HG02970 (cell line): ENCODE measurements at regions not wholly inside any gene's neighbourhood (a gene's known extent, or its start where the extent isn't known, plus 50 kb on each side); places are given as distances from the start of the nearest gene placed in this dataset.
"Not testable (repeated sequence)": the region's sequence is repeated elsewhere in the genome, so short reads cannot be mapped to it uniquely, and the experiment has no call there.

ENCODE experiments used
- ATAC-seq: cut with Tn5 transposase; IDR thresholded peaks from one replicate; pipeline ENCODE4 v1.9.1; 2021; ENCODE audit warnings: mild to moderate bottlenecking, moderate library complexity, moderate number of reproducible peaks; ENCODE audit not compliant: unreplicated experiment, low FRiP score

- ATAC-seq: no peak
Measured at GRCh38 chr5:60519372-60519771, 180.6 kb downstream of the DEPDC1B start.

DNA sequence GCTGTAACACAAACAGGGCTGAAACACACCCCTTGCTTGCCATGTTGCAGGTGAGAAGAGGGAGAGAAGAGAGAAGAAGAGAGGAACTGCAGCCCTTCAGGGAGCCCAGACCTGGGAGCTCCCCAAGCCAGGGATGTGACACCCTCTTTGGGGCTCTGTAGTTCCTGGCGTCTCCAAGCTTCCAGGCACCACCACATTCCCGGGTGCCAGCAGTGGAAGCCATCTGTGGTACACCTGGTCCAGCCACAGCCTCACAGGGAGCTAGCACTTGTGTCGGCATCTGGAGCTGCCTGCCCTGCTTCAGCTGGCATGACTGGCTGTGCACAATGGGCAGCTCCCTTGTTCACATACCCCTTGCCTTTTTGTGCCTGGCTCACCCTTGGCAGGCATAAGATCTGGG is 182.1 kb downstream of the DEPDC1B start:
- no peak for ATAC-seq

DNA sequence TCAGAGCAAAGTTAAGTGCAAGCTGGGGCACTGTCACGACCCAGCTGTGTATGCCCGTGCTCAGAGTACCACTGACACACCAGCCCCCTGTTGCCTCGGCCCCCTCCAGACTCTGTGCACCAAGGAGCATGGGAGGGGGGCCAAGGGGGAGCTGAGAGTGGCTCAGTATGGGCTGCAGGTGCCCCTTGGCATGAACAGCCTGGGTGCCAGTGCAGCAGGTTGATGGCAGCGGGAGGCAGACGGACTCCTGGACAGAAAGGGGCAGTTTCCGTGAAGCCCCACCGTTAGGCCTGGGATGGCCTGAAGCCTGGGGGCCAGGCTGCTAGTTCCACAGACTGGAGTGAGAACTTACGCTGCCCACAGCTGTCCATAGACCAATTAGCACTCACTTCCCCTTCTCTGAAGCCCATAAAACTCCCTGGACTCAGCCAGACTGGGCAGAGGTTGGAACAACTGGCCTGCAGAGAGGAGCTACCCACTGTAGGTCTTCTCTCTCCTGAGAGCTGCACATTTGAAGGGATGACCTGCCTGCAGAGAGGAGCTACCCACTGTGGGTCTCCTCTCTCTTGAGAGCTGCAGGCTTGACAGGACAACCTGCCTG is 182.8 kb downstream of the DEPDC1B start:
- no peak for ATAC-seq

- ATAC-seq: no peak
Measured at GRCh38 chr5:60516688-60517087, 183.3 kb downstream of the DEPDC1B start.

GRCh38 chr5:60514152-60514551 is 185.8 kb downstream of the DEPDC1B start:
- no peak for ATAC-seq

- ATAC-seq: no peak
Measured at GRCh38 chr5:60512117-60512516, 187.8 kb downstream of the DEPDC1B start.

- ATAC-seq: no peak
Measured at GRCh38 chr5:60510663-60511062, 189.3 kb downstream of the DEPDC1B start.

- no peak for ATAC-seq
Measured at GRCh38 chr5:60510049-60510448, 189.9 kb downstream of the DEPDC1B start.

- no peak for ATAC-seq
Measured at GRCh38 chr5:60509519-60509918, 190.4 kb downstream of the DEPDC1B start.

DNA sequence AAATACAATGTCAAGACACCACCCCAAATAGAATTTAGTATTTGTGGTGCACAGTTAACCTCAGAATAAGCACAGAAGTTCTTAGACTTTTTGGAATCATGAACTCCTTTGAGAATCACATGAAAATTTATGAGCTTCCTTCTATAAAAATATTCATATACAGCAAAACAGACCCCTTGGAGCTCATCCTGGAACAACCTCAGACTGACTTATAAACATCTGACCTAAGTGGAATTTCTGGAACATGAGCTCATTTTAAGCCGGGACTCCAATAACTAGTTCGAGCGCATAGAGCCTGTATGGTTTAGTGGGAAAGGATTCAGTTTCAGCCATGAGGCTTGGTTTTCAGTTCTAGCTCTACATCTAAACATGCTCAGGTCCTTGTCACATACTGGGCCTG is 192.3 kb downstream of the DEPDC1B start:
- ATAC-seq: no peak

DNA sequence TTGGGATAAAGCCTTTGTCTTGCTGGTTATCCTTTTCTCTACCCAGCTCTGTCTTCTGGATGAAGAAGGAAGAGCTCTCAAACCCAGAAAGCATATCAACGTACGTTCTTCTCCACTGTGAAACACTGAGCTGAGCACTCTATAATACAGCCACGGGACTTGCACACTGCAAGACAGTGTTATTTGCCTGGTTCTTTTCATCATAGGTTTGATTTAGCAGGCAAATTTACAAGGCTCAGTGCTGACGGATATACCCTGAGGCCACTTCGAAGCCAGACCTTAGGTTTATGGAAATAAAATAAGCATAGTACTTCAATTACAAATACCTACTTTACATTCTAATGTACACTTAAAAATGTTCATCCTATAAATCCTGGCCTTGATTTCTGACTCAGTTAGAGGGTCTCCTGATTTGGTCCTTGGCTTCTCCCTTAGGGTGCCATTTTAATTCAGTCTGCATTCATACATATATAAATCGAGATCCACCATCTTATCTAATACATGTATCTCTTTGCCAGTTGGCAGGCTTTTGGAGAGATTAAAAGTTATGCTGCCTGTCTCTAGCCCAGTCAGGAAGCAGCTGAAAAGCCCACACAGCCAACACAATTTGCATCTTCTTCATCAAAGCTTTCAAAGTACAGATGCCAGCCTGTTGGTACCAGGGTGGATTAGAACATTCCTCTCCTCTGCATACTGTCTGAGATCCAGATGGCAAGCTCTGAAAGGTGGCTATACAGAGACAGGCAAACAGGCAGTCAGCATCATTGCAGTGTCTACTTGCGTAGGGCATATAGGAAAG is 194.4 kb downstream of the DEPDC1B start:
- no peak for ATAC-seq

DNA sequence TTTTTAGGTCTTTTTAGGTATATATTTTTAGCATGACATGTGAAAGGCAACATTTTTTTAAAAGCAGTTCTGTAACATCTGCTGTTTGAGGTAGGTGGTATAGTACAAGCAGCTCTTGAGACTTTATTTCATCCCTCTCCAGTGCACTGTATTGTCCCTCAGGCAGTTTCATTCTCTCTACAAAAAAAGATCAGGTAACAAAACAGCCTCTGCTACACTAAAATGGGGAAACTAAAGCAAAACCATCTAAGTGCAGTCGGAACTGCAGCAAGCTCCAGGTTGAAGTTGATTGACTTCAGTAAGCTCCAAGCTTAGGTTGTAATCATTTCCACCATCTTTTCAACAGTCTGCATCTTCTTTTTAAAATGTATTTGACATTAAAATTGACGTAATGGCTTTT is 195.6 kb downstream of the DEPDC1B start:
- no peak for ATAC-seq

DNA sequence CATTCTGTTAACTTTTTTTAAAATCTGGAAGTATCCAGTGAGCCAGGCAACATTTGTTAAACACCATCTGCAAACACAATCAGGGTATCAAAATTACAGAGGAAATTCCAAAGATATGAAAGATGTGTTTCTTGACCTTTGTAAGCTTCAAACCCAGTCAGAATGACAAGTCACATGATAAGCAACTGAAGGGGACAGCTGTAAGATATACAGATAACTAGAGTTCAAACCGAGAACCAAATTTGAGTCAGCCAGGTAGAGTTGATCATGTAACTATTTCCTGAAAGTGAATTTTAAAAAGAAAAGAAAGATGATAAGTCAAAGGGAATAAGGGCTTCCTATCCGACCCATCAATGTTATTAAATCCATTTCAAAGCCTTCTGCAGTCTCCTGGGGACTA is 196.2 kb downstream of the DEPDC1B start:
- ATAC-seq: no peak

DNA sequence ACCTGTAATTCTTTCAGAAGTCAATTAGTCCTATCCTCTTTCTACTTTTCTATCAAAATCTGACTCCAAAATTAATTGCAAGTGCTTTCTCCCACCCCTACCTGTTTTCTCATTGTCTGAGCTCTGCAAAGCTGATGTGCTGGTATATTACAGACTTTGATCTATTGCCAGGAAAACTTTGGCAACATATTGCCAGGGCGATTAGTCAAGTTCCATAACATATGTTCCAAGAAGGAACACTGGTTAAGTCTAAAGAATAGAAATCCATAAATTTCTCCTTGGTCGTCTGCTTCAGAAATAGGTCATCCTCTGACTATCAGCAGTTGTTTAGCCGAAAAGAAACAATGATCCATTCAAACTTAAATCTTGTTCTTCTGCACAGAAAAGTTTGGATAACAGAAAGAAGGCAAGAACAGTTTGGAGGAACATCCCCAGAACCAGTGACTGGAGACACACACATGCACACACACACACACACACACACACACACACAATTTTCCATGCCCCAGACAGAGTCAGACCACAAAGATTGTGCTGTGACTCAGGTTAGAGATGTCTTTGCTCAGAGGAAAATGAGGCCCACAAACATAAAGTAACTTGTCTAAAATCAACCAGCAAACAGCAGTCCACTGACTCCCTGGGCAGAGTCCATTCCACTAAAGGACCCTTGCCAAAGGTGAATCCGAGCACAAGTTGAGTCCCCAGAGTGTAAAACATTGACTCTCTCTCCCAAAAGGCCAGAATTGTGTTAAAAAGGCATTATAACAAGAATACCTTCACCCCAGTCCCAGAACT is 202.1 kb downstream of the DEPDC1B start:
- no peak for ATAC-seq

DNA sequence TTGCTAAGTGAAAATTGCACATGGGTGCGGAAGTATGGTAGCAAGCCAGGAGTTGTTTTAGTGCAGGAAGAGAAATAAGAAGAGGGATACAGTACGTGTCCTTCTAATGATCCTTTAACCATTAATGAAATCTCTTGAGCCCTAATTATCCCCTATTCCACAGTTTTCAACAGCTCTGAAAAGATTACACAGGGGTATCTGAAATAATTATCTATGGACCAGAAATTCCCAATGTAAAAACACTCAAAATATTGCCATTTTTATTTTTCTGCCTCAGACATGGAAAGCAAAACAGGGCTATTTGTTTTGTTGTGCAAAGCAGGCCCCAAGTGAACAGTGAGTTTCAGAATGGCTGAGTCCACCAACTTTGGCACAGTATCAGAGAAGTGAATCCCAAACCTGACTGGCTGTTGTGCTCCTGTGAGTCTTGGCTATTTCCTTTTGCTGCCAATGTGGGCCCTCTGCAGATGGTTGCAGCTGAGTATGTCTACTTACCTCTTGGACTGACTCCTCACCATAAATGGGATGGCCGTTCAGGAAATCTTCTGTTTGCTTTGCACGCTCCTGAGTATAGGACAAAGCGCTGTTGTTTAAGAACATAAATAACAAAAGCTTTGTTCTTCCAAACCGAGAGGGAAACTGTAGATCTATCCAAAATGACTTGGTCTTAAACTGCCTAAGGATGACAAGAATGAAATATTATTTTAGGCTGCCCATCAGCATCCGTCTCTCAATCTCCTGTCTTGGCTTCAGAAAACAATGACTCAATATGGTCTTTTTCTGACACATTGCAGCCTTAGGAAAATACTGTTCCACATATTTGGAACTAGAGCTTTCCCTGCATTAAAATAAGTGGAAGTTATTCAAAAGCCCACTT is 204.1 kb downstream of the DEPDC1B start:
- no peak for ATAC-seq

GRCh38 chr5:60494635-60495034 is 205.3 kb downstream of the DEPDC1B start:
- no peak for ATAC-seq

- no peak for ATAC-seq
Measured at GRCh38 chr5:60494144-60494543, 205.8 kb downstream of the DEPDC1B start.

DNA sequence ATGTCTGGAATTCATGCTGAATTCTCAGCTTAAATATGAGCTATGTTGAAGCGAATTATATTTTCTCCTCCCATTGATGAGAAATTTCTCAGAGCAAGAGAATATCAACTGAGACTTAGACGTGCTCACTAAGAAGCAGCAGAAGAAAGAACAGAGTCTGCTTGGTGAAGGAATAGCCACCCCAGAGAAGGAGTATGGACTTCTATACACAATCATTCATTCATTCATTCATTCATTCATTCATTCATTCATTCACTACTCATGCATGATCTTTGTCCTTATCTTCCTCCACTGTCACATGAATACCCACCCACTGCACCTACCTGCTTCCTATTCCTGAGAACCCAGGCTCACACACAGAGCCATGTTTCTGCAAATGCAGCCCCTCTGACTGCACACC is 206.6 kb downstream of the DEPDC1B start:
- ATAC-seq: no peak

DNA sequence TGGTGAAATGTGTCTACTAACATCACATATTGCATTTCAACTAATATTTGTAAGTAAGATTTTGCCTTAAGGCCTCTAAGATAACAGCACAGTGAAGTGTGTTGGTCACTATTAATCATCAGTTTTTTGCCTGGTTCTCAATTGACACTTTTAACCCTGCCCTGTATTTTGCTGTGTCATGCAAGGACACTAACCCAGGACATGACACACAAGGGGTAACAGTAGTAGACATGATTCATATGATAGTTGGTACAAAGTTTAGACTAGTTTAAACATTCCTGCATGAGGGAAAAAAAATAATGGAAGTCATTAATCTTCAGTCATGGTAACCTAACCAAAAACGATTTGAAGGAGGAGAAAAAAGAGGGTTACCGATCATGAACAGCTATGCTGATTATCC is 207.0 kb downstream of the DEPDC1B start:
- no peak for ATAC-seq

GRCh38 chr5:60492358-60492757 is 207.6 kb downstream of the DEPDC1B start:
- not testable (repeated sequence) for ATAC-seq
